OCI-LY7 (cell line): ENCODE measurements at regions not wholly inside any gene's neighbourhood (a gene's known extent, or its start where the extent isn't known, plus 50 kb on each side); places are given as distances from the start of the nearest gene placed in this dataset.

ENCODE experiments used
- BruUV-seq: library from RNA; stranded (reverse); fragments of 400-500 nt; replicated peaks from 2 replicates; lab custom pipeline; 2021; lab: Mats Ljungman, UMichigan
- CTCF ChIA-PET: fragments of 300-600 bp; sonication (Branson Sonifier 250); formaldehyde crosslinking; loops from one replicate; lab custom pipeline; 2022; ENCODE audit warnings: antibody characterized with exemption; ENCODE audit not compliant: unreplicated experiment; lab: Charles Lee
- POLR2A ChIA-PET: fragments of 300-600 bp; sonication (Branson Sonifier 250); formaldehyde crosslinking; loops from one replicate; lab custom pipeline; 2022; ENCODE audit warnings: antibody characterized with exemption; lab: Charles Lee
- DNase-seq: peaks from one replicate; pipeline ENCODE4 v3.0.0-alpha.2; 2015; ENCODE audit warnings: low spot score
- H2AFZ ChIP-seq: fragments of 200-600 bp; sonication (generic), shearing (Covaris generic); 2 replicates; pipeline ENCODE4 v1.6.1; 2014; ENCODE audit warnings: mild to moderate bottlenecking, antibody characterized with exemption, low read length, moderate library complexity
- H3K27ac ChIP-seq: fragments of 200-600 bp; sonication (generic); 2 replicates; pipeline ENCODE4 v1.5.1; 2014; ENCODE audit warnings: mixed run types, low read depth, mild to moderate bottlenecking, moderate library complexity, low read length, inconsistent platforms; ENCODE audit not compliant: poor library complexity, severe bottlenecking
- H3K36me3 ChIP-seq: fragments of 200-600 bp; sonication (generic); 2 replicates; pipeline ENCODE4 v1.6.1; 2014; ENCODE audit warnings: mild to moderate bottlenecking, antibody characterized with exemption, low read length, moderate library complexity, mixed read lengths; ENCODE audit not compliant: insufficient read depth
- H3K4me1 ChIP-seq: fragments of 200-600 bp; sonication (generic); 2 replicates; pipeline ENCODE4 v1.5.1; 2014; ENCODE audit warnings: mild to moderate bottlenecking, low read length; ENCODE audit not compliant: insufficient read depth, poor library complexity, severe bottlenecking
- H3K4me2 ChIP-seq: fragments of 200-600 bp; sonication (generic); 2 replicates; pipeline ENCODE4 v1.6.1; 2014; ENCODE audit warnings: mild to moderate bottlenecking, low read length
- H3K4me3 ChIP-seq: fragments of 200-600 bp; sonication (generic); 2 replicates; pipeline ENCODE4 v1.5.1; 2014; ENCODE audit warnings: mild to moderate bottlenecking, low read depth, low read length; ENCODE audit not compliant: poor library complexity, severe bottlenecking
- H3K79me2 ChIP-seq: fragments of 200-600 bp; sonication (generic); 2 replicates; pipeline ENCODE4 v1.6.1; 2016; ENCODE audit warnings: low read depth, mild to moderate bottlenecking, low read length, moderate library complexity, mixed read lengths; ENCODE audit not compliant: insufficient read depth
- H3K9me2 ChIP-seq: fragments of 200-600 bp; sonication (generic); 2 replicates; pipeline ENCODE4 v1.6.1; 2016; ENCODE audit warnings: mild to moderate bottlenecking, low read length, mixed read lengths; ENCODE audit not compliant: insufficient read depth
- H3K9me3 ChIP-seq: fragments of 200-600 bp; sonication (generic); 2 replicates; pipeline ENCODE4 v1.6.1; 2014; ENCODE audit warnings: mild to moderate bottlenecking, mixed run types, low read length, mixed read lengths
- H4K20me1 ChIP-seq: fragments of 200-600 bp; sonication (generic); 2 replicates; pipeline ENCODE4 v1.6.1; 2014; ENCODE audit warnings: mild to moderate bottlenecking, antibody characterized with exemption, low read length, moderate library complexity, mixed read lengths; ENCODE audit not compliant: insufficient read depth
- CTCF ChIP-seq: fragments of 200-600 bp; sonication (generic); conservative IDR thresholded peaks from 2 replicates; pipeline ENCODE4 v1.5.1; 2014; ENCODE audit warnings: mild to moderate bottlenecking, antibody characterized with exemption, low read length, moderate library complexity, mixed read lengths
- EZH2phosphoT487 ChIP-seq: fragments of 200-600 bp; sonication (generic); IDR thresholded peaks from 2 replicates; pipeline ENCODE4 v1.6.1; 2018; ENCODE audit warnings: low read depth, borderline replicate concordance, mild to moderate bottlenecking, mixed run types, antibody characterized with exemption, low read length, moderate library complexity, mixed read lengths
- intact Hi-C: fragments of 100-400 bp; cut with micrococcal nuclease; formaldehyde crosslinking; loops from one replicate; pipeline ENCODE4 v1.10.0; 2022; ENCODE audit not compliant: unreplicated experiment

DNA sequence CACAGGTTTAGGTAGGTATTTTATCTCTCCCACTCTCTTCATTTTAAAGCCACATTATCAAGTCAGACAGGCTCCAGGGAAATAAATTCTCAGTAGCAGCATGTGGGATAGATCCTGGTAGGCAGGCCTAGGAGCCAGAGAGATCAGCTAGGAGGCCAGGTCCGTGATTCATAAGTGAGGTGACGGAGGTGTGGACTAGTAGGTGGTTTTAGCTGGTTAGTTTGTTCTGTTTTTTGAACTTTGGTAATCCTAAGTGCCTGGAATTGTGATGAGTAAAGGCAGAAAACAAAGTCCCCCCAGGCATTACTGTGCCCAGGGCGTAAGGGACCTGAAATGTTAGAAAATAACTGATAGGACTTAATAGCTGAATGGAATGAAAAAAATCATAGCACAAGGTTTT lies 53.6 kb upstream of the E2F3 start:
- intact Hi-C loops: no loop called here
- BruUV-seq: no TSS peak
- Histone ChIP-seq H3K27ac (no peak overlapping the region), H3K9me2 (no peaks in the 10 kb centered on the region), H3K79me2 (no peaks in the 10 kb centered on the region), H3K4me1 (no peaks in the 10 kb centered on the region), H3K4me2 (no peak overlapping the region), H4K20me1 (no peaks in the 10 kb centered on the region), H3K9me3 (no peaks in the 10 kb centered on the region), H2AFZ (no peak overlapping the region), H3K4me3 (no peak overlapping the region), H3K36me3 (no peaks in the 10 kb centered on the region)
- no peak for TF ChIP-seq EZH2phosphoT487
- TF ChIP-seq CTCF: no peak
- no peak for DNase-seq
- CTCF ChIA-PET: no interaction called here
- POLR2A ChIA-PET: interaction anchor here (1.0 kb wide), 1 partner anchor 29 kb away, joined by 3 read pairs; no protein-coding TSS in a partner anchor

- POLR2A ChIA-PET: interaction anchor here (1.2 kb wide), 1 partner anchor 8 kb away, joined by 3 read pairs; no protein-coding TSS in a partner anchor
- H3K9me3 ChIP-seq: no peaks in the 10 kb centered on the region
- no peak for DNase-seq
- CTCF ChIA-PET: no interaction called here
- no TSS peak for BruUV-seq
- no peak overlapping the region for H3K4me2 ChIP-seq
- H3K36me3 ChIP-seq: no peaks in the 10 kb centered on the region
- H3K9me2 ChIP-seq: no peaks in the 10 kb centered on the region
- TF ChIP-seq EZH2phosphoT487 (no peak), CTCF (no peak)
- H4K20me1 ChIP-seq: no peaks in the 10 kb centered on the region
- no peak overlapping the region for H3K27ac ChIP-seq
- no peaks in the 10 kb centered on the region for H3K4me1 ChIP-seq
- H2AFZ ChIP-seq: no peak overlapping the region
- H3K79me2 ChIP-seq: no peaks in the 10 kb centered on the region
- intact Hi-C loops: no loop called here
- H3K4me3 ChIP-seq: no peak overlapping the region
Measured at GRCh38 chr6:20349225-20349624, 52.5 kb upstream of the E2F3 start.

DNA sequence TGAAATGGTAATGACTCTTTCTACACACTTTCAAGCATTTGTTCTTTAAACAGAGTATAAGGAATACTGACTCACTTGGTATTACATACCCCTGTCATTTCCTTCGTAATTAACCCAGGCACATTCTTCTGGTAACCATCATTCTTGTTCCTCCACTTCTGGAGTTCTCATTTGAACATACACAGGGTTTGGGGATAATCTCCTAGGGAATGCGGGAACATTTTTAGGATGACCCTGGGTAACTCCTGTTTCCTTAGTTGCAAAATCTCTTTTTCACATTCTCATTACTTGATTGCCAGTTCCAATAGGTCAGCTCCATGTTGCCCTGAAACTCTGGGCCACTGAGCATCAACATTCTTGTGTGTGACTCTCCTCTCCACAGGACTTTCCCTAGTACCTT lies 51.5 kb upstream of the E2F3 start:
- Histone ChIP-seq H3K79me2 (no peaks in the 10 kb centered on the region), H3K9me2 (no peaks in the 10 kb centered on the region), H3K4me3 (no peak overlapping the region), H2AFZ (no peak overlapping the region), H3K36me3 (no peaks in the 10 kb centered on the region), H4K20me1 (no peaks in the 10 kb centered on the region), H3K4me1 (no peaks in the 10 kb centered on the region), H3K9me3 (no peaks in the 10 kb centered on the region), H3K4me2 (no peak overlapping the region), H3K27ac (no peak overlapping the region)
- BruUV-seq: no TSS peak
- POLR2A ChIA-PET: no interaction called here
- DNase-seq: no peak
- intact Hi-C loops: no loop called here
- TF ChIP-seq CTCF (no peak), EZH2phosphoT487 (no peak)
- CTCF ChIA-PET: no interaction called here
